Chondrocyte (in vitro differentiated cells): ENCODE measurements at regions not wholly inside any gene's neighbourhood (a gene's known extent, or its start where the extent isn't known, plus 50 kb on each side); places are given as distances from the start of the nearest gene placed in this dataset.

Experiments
- DNase-seq: peaks from one replicate; pipeline ENCODE4 v3.0.0; 2021; ENCODE audit warnings: mixed read lengths, low spot score
- H3K27ac Mint-ChIP-seq: one replicate; pipeline ENCODE4 v1.8.0; 2021; ENCODE audit warnings: mild to moderate bottlenecking, moderate library complexity, mixed read lengths; ENCODE audit not compliant: unreplicated experiment
- H3K27me3 Mint-ChIP-seq: 2 replicates; pipeline ENCODE4 v1.8.0; 2021; ENCODE audit warnings: low read depth, mixed read lengths
- H3K36me3 Mint-ChIP-seq: 2 replicates; pipeline ENCODE4 v1.8.0; 2021; ENCODE audit warnings: low read depth, mixed read lengths
- H3K4me1 Mint-ChIP-seq: 2 replicates; pipeline ENCODE4 v1.8.0; 2021; ENCODE audit warnings: low read depth, mild to moderate bottlenecking, mixed read lengths
- H3K4me3 Mint-ChIP-seq: one replicate; pipeline ENCODE4 v1.8.0; 2021; ENCODE audit warnings: mild to moderate bottlenecking, moderate library complexity, mixed read lengths; ENCODE audit not compliant: unreplicated experiment
- H3K9me3 Mint-ChIP-seq: 2 replicates; pipeline ENCODE4 v1.8.0; 2021; ENCODE audit warnings: low read depth, mixed read lengths
- CTCF ChIP-seq: fragments of 200-600 bp; sonication (generic); IDR thresholded peaks from 2 replicates; pipeline ENCODE4 v1.5.0; 2021; ENCODE audit warnings: antibody characterized with exemption, mild to moderate bottlenecking, moderate library complexity

GRCh38 chr4:124437853-124438495 is 274.6 kb downstream of the ANKRD50 start:
- H3K4me1 Mint-ChIP-seq: peaks cover 25% of the 10 kb centered on the region
- H3K36me3 Mint-ChIP-seq: no peaks in the 10 kb centered on the region
- TF ChIP-seq CTCF: no peak
- H3K9me3 Mint-ChIP-seq: peaks cover 7% of the 10 kb centered on the region
- no peaks in the 10 kb centered on the region for H3K27me3 Mint-ChIP-seq
- no peak overlapping the region for H3K4me3 Mint-ChIP-seq
- DNase-seq: no peak
- H3K27ac Mint-ChIP-seq: no peak overlapping the region

GRCh38 chr4:124445071-124445470 is 267.5 kb downstream of the ANKRD50 start:
- peak; percentile 52 for DNase-seq
- Mint-ChIP-seq H3K27ac (no peak overlapping the region), H3K36me3 (peaks cover 7% of the 10 kb centered on the region), H3K4me1 (peaks cover 16% of the 10 kb centered on the region), H3K27me3 (no peaks in the 10 kb centered on the region), H3K9me3 (peaks cover 37% of the 10 kb centered on the region), H3K4me3 (no peak overlapping the region)
- no peak for TF ChIP-seq CTCF

GRCh38 chr4:124449881-124450280 is 262.7 kb downstream of the ANKRD50 start:
- peaks cover 18% of the 10 kb centered on the region for H3K9me3 Mint-ChIP-seq
- no peak overlapping the region for H3K27ac Mint-ChIP-seq
- H3K4me3 Mint-ChIP-seq: no peak overlapping the region
- H3K27me3 Mint-ChIP-seq: no peaks in the 10 kb centered on the region
- no peak for DNase-seq
- no peak for TF ChIP-seq CTCF
- no peaks in the 10 kb centered on the region for H3K36me3 Mint-ChIP-seq
- peaks cover 23% of the 10 kb centered on the region for H3K4me1 Mint-ChIP-seq

- Mint-ChIP-seq H3K4me1 (peaks cover 23% of the 10 kb centered on the region), H3K27ac (no peak overlapping the region), H3K9me3 (peaks cover 16% of the 10 kb centered on the region), H3K4me3 (no peak overlapping the region), H3K36me3 (no peaks in the 10 kb centered on the region), H3K27me3 (no peaks in the 10 kb centered on the region)
- no peak for DNase-seq
- TF ChIP-seq CTCF: no peak
Observed at GRCh38 chr4:124450851-124451250, 261.7 kb downstream of the ANKRD50 start.

GRCh38 chr4:124454772-124455270 is 257.7 kb downstream of the ANKRD50 start:
- no peaks in the 10 kb centered on the region for H3K36me3 Mint-ChIP-seq
- H3K27me3 Mint-ChIP-seq: no peaks in the 10 kb centered on the region
- H3K27ac Mint-ChIP-seq: no peak overlapping the region
- peaks cover 8% of the 10 kb centered on the region for H3K4me1 Mint-ChIP-seq
- no peak overlapping the region for H3K4me3 Mint-ChIP-seq
- TF ChIP-seq CTCF: no peak
- peaks cover 3% of the 10 kb centered on the region for H3K9me3 Mint-ChIP-seq
- no peak for DNase-seq
